ENCODE measurements at regions not wholly inside any gene's neighbourhood (a gene's known extent, or its start where the extent isn't known, plus 50 kb on each side); places are given as distances from the start of the nearest gene placed in this dataset.
A peak's percentile ranks its signal among the peaks of the same experiment; 100 is the strongest.

DNA sequence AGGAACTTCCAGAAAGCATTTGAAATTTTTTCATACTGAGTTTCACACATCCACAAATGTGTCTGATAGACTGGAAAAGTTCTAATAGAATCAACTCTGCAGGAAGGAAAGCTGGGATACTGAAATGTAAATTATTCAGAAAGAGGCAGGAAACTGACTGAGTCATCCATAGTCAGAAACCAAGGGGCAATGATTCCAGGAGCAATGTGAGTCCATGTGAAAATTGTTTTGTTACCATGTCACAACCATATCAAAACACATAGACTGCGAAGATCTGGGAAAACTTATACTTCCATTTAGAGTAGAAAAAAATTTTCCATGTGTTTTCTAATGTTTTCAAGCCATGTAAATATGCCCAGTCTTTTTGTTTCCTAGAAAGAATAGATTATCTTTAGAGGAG is 142.3 kb upstream of the TMPRSS15 start:
- POLR2A ChIA-PET: no interaction called here
- peak overlapping the region; percentile 15 for H3K27ac ChIP-seq (ENCODE audit: insufficient read depth, low read depth, low read length)
- dilution Hi-C loops (cut with MboI; ENCODE audit: extremely low pct_ligation_motif_present, low sequenced_read_pairs) (no loop called here), intact Hi-C loops (cut with micrococcal nuclease) (loop anchor here (1.0 to 5.0 kb wide), 2 partner anchors 17 to 54 kb away; no protein-coding TSS in a partner anchor)
- DNase-seq (ENCODE audit: low read depth, low spot score) (peak; percentile 84), FAIRE-seq (peak; percentile 77)
- no peaks in the 10 kb centered on the region for H3K4me1 ChIP-seq (ENCODE audit: control insufficient read depth, extremely low read depth, insufficient read depth, low read length)
- no peak overlapping the region for H2AFZ ChIP-seq (ENCODE audit: low read depth, low read length)
- H3K36me3 ChIP-seq (ENCODE audit: control insufficient read depth in 2 of 2, extremely low read depth in 1 of 2, insufficient read depth in 2 of 2, low read length in 2 of 2): no peaks in the 10 kb centered on the region
- CTCF ChIA-PET: interaction anchor here (1.0 to 1.7 kb wide), 3 partner anchors 9 to 18 kb away, joined by 3 to 6 read pairs (median 5); no protein-coding TSS in a partner anchor
- H3K9me1 ChIP-seq (replicated peaks; ENCODE audit: control insufficient read depth, extremely low read depth, insufficient read depth, low read length): no peaks in the 10 kb centered on the region
- H3K27me3 ChIP-seq (ENCODE audit: control insufficient read depth in 2 of 2, insufficient read depth in 2 of 2, low read length in 2 of 2): no peaks in the 10 kb centered on the region
- no peaks in the 10 kb centered on the region for H3K79me2 ChIP-seq (ENCODE audit: control insufficient read depth, insufficient read depth, low read length)
- no peak overlapping the region for H3K4me3 ChIP-seq (replicated peaks in 1 of 3; ENCODE audit: insufficient read depth in 1 of 3, low read depth in 1 of 3, low read length in 3 of 3)
- H4K20me1 ChIP-seq (replicated peaks; ENCODE audit: control insufficient read depth, extremely low read depth, insufficient read depth, low read length): no peaks in the 10 kb centered on the region
- peak overlapping the region; percentile 28 for H3K4me2 ChIP-seq (ENCODE audit: insufficient read depth, low read length)
- TF ChIP-seq POLR2AphosphoS5 (IDR thresholded peaks at IDR 0.05; ENCODE audit: insufficient read depth, low read depth, low read length) (no peak), FOS (IDR thresholded peaks at IDR 0.05; ENCODE audit: borderline replicate concordance, insufficient read depth, low read length) (peak; percentile 80), JUN (IDR thresholded peaks at IDR 0.05; ENCODE audit: borderline replicate concordance, insufficient read depth, insufficient read length, low read depth) (peak; percentile 47)
- no peak overlapping the region for H3K9ac ChIP-seq (replicated peaks; ENCODE audit: extremely low read depth, insufficient read depth, low read length)
- BruUV-seq (replicated peaks): no TSS peak
- H3K9me3 ChIP-seq (replicated peaks; ENCODE audit: control insufficient read depth, insufficient read depth, low read length): no peaks in the 10 kb centered on the region

DNA sequence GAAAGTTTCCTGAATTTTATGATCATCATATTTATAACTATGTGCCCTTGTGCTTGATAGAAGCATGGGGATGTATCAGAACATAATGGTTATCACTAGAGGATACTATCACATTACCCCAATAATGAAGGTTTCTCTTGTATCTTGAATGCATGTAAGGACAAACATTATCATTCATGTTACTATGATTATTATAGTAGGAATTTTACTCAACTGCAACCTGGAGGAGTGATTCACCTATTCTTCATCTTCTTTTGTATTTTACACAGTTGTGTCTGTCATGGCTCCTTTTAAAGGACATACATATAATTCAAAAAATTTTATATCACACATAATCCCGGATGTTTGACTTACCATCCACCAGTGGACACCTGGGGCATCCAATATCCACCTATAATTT is 143.8 kb upstream of the TMPRSS15 start:
- H3K27me3 ChIP-seq (ENCODE audit: control insufficient read depth in 2 of 2, insufficient read depth in 2 of 2, low read length in 2 of 2): no peaks in the 10 kb centered on the region
- DNase-seq (ENCODE audit: low read depth, low spot score): no peak
- no peak overlapping the region for H2AFZ ChIP-seq (ENCODE audit: low read depth, low read length)
- H4K20me1 ChIP-seq (replicated peaks; ENCODE audit: control insufficient read depth, extremely low read depth, insufficient read depth, low read length): no peaks in the 10 kb centered on the region
- H3K9me3 ChIP-seq (replicated peaks; ENCODE audit: control insufficient read depth, insufficient read depth, low read length): no peaks in the 10 kb centered on the region
- H3K9ac ChIP-seq (replicated peaks; ENCODE audit: extremely low read depth, insufficient read depth, low read length): no peak overlapping the region
- H3K9me1 ChIP-seq (replicated peaks; ENCODE audit: control insufficient read depth, extremely low read depth, insufficient read depth, low read length): no peaks in the 10 kb centered on the region
- H3K79me2 ChIP-seq (ENCODE audit: control insufficient read depth, insufficient read depth, low read length): no peaks in the 10 kb centered on the region
- no peak for FAIRE-seq
- POLR2A ChIA-PET: no interaction called here
- no peak overlapping the region for H3K4me2 ChIP-seq (ENCODE audit: insufficient read depth, low read length)
- dilution Hi-C loops (cut with MboI; ENCODE audit: extremely low pct_ligation_motif_present, low sequenced_read_pairs): no loop called here
- H3K36me3 ChIP-seq (ENCODE audit: control insufficient read depth in 2 of 2, extremely low read depth in 1 of 2, insufficient read depth in 2 of 2, low read length in 2 of 2): no peaks in the 10 kb centered on the region
- no peak for TF ChIP-seq CTCF (IDR thresholded peaks at IDR 0.05; ENCODE audit: extremely low read depth in 1 of 2, insufficient read depth in 1 of 2, low read depth in 1 of 2, low read length in 2 of 2)
- TF ChIP-seq MYC (IDR thresholded peaks at IDR 0.05; ENCODE audit: low read depth, low read length): no peak
- TF ChIP-seq EZH2 (IDR thresholded peaks at IDR 0.05; ENCODE audit: borderline replicate concordance, low read depth, low read length, severe bottlenecking): no peak
- no peak for TF ChIP-seq FOS (IDR thresholded peaks at IDR 0.05; ENCODE audit: borderline replicate concordance, insufficient read depth, low read length)
- TF ChIP-seq POLR2AphosphoS5 (IDR thresholded peaks at IDR 0.05; ENCODE audit: insufficient read depth, low read depth, low read length): no peak
- no peak for TF ChIP-seq JUN (IDR thresholded peaks at IDR 0.05; ENCODE audit: borderline replicate concordance, insufficient read depth, insufficient read length, low read depth)
- no peak for TF ChIP-seq POLR2A (IDR thresholded peaks at IDR 0.05; ENCODE audit: low read depth, low read length)
- TF ChIP-seq, protein P1, sequence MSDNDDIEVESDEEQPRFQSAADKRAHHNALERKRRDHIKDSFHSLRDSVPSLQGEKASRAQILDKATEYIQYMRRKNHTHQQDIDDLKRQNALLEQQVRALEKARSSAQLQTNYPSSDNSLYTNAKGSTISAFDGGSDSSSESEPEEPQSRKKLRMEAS (IDR thresholded peaks at IDR 0.05; ENCODE audit: insufficient read depth, insufficient read length): no peak
- TF ChIP-seq GATA2 (IDR thresholded peaks at IDR 0.05; ENCODE audit: insufficient read depth, insufficient read length, low read depth, low read length): no peak
- H3K27ac ChIP-seq (ENCODE audit: insufficient read depth, low read depth, low read length): no peak overlapping the region
- no peaks in the 10 kb centered on the region for H3K4me1 ChIP-seq (ENCODE audit: control insufficient read depth, extremely low read depth, insufficient read depth, low read length)
- intact Hi-C loops (cut with micrococcal nuclease): loop anchor here (5.0 kb wide), 1 partner anchor 55 kb away; no protein-coding TSS in a partner anchor
- CTCF ChIA-PET: interaction anchor here (1.0 to 1.7 kb wide), 2 partner anchors 11 to 18 kb away, joined by 3 to 5 read pairs; no protein-coding TSS in a partner anchor
- no peak overlapping the region for H3K4me3 ChIP-seq (replicated peaks in 1 of 3; ENCODE audit: insufficient read depth in 1 of 3, low read depth in 1 of 3, low read length in 3 of 3)
- BruUV-seq (replicated peaks): no TSS peak

Data from endothelial cell of umbilical vein (primary cell).